CD4-positive, alpha-beta T cell treated with Interferon alpha-2 for 1 hour (primary cell): ENCODE measurements at regions not wholly inside any gene's neighbourhood (a gene's known extent, or its start where the extent isn't known, plus 50 kb on each side); places are given as distances from the start of the nearest gene placed in this dataset.

Experiments
- DNase-seq, 2 donors: peaks; one replicate each; pipeline ENCODE4 v3.0.0-alpha.2; 2020 to 2022

DNA sequence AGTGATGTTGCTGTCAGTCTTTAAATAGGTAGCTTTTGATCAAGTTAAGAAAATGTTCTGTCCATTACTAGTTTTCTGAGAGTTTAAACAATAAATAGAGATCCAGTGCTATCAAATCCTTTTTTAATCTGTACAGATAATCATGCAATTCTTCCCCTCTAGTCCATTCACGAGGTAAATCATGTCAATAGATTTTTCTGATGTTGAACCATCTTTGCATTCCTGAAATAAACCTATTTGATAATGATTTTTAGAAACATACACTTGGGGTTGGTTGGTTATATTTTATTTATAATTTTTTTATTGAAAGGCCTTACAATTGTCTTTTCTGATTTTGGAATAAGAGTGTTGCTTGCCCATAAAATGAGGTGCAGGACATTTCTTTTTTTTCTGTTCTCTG, 95.0 kb downstream of the FAM53A start:
- no peak for DNase-seq

DNA sequence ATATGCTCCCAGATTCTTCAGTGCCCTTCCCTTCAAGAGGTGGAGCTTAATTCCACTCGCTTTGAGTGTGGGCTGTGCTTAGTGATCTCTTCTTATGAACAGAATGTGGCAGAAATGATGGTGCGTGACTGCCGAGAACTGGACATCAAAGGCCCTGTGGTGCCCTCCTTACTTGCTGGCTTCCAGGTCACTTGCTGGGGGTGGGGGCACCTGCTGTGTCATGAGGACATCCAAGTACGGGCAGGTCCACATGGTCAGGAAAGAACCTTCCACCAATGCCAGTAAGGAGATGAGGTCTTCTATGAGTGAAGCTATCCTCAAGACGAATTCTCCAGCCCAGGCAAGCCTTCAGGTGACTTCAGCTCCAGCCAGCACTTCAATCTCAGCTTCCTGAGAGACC, 95.8 kb downstream of the FAM53A start:
- DNase-seq, result no peak

DNA sequence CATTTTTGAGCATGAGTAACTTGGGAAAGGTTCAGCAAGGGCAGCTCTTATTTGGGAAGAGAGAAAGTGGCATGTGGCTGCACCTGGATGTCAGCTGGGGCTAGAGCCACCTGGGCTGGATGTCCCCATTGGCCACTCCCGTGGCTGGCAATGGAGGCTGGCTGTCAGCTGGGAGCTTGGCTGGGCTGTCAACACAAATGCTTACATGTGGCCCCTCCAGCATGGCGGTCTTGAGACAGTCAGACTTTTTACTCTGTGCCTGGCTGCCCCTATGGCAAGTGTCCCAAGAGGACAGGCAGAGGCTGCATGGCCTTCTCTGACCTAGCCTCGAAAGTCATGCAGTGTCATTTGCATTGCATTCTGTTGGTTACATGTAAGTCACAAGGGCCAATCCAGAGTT, 99.6 kb downstream of the FAM53A start:
- DNase-seq, result no peak

DNA sequence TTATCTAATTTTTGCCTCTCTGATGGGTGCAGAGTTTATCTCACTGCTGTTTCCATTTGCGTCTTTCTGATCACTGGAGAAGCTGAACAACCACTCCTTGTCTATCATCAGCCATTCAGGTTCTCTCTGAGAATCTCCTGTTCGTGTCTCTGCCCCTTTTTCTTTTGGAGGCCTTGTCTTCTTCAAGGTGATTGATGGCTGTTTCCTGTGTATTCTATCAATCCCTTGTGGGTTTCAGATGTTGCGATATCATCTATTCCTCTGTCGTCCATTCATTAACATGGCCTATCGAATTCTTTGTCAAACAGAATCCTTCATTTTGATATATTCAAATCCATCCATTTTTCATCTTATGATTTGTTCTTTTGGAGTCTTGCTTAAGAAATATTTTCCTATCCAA, 100.3 kb downstream of the FAM53A start:
- no peak for DNase-seq

DNA sequence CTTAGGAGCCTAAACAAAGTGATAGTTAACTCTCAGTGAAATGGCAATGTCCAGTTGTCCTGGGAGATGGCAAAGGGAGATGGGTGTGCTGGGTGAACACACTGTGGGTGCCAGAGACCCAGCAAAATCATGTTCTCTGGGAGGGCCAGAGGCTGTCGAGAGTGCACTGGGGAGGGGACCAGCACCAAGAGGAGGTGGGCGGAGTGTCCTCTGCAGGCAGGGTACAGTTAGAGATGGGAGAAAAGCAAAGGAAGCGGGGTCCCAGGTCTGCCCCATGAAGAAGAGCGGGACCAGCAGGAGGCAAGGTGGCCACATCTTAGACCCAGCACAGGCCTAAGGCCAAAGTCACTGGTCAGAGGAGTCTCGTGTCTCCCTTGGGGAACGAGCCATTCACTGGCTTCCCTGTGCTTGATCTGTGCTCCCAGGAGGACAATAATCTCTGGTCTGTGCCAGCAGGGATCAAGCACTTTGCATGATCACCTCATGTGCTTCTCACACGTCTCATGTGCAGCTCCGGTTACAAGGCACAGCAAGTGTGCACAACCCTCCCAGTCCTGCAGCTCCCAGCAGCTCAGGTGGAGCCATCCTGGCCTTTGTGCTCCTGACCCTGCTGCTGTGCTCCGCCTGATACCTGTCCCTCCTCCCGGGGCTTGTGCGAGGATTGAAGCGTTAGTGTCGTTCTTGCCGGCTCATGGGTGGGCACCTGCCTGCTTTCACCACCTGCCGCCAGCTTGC, 100.9 kb downstream of the FAM53A start:
- no peak for DNase-seq

DNA sequence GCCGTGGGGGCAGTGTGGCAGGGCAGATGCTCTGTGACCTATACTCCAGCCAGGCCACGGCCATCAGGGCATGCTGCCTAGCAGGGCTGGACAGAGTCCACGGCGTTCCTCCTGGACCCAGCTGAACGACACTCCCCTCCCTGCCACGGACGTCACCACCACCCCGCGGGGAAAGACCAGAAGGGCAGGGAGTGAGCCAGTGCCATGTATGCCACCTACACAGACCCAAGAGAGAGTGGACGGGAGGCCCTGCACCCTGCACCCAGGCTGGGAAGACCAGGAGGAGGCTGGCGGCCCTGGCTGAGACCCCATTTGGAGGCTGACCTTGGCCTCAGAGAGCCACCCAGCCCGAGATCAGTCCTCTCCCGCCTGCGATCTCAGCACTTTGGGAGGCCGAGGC, 101.9 kb downstream of the FAM53A start:
- DNase-seq, result no peak

DNA sequence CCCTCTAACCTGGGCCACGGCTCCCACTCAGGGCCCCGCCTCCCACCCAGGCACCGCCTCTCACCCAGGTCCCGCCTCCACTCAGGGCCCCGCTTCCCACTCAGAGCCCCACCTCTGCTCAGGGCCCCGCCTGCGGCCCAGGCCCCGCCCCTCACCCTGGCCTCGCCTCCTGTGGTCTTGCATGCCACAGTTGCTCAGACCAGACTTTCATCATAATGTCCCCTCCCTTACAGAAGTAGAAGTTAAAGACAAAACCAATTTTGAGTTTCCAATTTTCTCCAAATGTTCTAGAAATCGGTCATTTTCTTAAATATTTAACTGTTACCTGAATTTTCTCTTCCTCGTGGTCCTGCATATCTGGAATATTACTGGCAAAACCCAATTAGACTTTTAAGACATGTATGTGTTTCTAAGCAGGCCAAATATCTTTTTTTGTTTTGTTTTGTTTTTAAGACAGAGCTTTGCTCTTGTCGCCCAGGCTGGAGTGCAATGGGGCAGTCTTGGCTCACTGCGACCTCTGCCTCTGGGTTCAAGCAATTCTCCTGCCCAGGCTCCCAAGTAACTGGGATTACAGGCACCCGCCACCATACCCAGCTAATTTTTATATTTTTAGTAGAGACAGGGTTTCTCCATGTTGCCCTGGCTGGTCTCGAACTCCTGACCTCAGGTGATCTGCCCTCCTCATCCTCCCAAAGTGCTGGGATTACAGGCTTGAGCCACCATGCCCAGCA, 102.8 kb downstream of the FAM53A start:
- DNase-seq, result peak; percentile 95

DNA sequence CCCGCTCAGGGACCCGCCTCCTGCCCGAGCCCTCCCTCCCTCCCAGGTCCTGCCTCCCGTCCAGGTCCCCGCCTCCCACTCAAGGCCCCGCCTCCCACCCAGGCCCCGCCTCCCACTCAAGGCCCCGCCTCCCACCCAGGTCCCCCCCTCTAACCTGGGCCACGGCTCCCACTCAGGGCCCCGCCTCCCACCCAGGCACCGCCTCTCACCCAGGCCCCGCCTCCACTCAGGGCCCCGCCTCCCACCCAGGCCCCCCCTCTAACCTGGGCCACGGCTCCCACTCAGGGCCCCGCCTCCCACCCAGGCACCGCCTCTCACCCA, 103.5 kb downstream of the FAM53A start:
- DNase-seq, result peak in 1 of 2 donors; percentile 94

DNA sequence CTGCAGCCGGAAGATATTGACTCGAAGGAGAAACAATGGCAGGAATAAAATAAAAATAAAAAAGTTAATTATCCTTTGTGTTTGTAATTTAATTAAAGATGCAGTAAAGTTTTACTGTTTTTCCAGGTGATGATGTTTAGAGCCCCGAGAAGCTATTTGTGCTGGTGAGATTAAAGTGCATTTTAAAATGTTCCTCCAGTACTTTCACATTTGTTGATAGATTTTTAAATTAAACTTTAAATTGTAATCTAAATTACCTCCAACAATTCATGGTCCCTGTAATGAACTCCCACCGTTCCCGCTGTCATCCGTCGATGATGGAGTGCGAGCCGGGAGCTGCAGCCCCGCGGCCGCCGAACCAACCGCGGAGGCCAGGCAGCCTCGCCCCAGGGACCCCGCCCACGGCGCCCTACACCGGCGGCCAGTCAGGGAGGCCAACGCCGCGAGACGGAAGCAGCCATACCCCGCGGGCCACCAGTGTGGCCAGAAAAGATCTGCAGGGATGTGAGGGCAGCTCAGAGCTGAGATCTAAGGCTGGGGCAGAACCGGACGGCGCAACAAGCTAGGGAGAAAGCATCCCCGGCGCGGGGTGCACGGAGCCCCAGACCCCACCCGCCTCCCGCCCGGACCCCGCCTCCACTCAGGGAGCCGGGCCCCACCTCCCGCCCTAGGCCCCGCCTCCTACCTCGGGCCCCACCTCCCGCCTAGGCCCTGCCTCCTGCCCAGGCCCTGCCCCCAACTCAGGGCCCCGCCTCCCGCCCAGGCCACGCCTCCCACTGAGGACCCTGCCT, 104.0 kb downstream of the FAM53A start:
- peak in 1 of 2 donors; percentile 95 for DNase-seq

DNA sequence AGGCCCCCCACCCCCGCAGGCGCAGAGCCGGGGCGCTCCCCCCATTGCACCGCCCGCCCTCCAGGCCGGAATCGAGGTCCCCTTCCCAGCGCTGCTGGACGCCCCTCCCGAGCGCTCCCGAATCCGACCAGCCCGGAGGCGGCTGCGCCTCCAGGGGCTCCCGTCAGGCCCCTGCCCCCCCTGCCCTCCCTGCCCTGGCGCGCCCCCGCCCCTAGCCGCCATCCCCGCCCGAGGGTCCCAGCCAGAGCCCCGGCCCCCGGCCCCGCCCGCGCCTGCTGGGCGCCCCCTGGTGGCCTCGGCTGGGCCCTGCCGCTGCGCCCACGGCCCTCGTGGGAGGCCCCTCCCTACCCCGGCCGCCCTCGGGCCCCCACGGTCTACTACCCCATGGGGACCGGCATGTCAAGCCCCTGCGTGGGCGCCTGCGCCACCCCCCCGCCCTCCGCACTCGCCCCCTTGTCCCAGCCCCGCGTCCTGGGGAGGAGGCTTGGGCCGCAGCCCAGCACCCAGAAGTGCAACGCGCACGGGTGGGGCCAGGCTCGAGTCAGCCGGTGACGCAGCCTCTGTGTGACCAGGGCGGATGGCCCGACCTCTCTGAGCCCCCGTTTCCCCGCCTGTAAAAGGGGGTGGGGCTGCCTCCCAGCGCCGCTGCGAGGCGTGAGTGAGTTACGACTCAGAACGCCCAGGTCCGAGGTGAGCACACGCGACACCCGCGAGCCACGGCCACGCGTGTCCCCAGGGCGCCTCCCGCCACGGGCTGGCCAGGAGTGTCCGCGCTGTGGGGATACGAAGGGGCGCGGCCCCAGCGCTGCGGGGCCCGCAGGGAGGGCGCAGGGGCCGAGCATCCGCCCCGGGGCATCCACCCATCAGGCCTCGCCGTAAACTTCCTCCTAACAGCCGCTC, 104.9 kb downstream of the FAM53A start:
- peak; percentile 75 to 83 for DNase-seq

DNA sequence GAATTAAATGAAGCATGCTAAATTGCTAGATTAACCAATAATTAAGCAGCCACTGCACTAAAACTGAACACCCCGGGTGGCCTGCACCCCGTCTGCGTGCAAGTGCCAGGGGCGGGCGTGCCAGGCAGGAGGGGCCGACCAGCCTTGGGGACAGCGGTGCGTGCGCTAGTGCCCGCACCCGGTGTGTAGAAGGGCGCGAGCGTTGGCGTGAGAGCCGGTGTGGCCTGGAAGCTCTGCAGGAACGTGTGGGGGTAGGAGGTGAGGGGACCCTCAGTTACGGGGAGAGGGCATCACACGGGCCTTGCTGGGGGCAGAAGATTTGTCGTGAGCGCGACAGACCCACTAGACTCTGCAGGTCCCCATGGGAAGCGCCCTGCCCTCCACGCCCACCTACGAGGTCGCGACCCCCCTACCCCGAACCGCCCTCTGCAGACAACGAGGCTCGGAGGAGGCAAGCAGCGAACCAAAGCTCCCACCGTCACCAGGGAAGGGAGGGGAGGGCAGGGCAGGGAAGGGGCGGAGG, 105.8 kb downstream of the FAM53A start:
- DNase-seq, result no peak

DNA sequence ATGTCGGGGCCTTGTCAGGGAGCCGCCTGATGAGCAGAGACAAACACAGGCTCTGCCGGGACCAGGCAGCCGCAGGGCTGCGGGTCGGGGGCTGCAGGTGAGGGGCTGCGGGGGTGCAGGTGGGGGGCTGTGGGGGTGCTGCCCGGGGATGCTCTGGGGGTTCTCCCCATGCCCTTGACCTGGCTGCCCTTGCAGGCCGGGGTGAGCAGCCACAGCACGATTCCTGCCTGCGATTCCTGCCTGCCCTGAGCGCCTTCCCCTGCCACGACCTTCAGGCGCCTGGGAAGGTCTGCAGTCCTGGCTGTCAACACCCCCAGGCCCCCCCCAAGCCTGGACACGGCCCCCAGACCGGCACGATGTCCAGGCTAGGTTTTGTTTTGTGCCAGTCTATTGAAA, 106.3 kb downstream of the FAM53A start:
- no peak for DNase-seq

DNA sequence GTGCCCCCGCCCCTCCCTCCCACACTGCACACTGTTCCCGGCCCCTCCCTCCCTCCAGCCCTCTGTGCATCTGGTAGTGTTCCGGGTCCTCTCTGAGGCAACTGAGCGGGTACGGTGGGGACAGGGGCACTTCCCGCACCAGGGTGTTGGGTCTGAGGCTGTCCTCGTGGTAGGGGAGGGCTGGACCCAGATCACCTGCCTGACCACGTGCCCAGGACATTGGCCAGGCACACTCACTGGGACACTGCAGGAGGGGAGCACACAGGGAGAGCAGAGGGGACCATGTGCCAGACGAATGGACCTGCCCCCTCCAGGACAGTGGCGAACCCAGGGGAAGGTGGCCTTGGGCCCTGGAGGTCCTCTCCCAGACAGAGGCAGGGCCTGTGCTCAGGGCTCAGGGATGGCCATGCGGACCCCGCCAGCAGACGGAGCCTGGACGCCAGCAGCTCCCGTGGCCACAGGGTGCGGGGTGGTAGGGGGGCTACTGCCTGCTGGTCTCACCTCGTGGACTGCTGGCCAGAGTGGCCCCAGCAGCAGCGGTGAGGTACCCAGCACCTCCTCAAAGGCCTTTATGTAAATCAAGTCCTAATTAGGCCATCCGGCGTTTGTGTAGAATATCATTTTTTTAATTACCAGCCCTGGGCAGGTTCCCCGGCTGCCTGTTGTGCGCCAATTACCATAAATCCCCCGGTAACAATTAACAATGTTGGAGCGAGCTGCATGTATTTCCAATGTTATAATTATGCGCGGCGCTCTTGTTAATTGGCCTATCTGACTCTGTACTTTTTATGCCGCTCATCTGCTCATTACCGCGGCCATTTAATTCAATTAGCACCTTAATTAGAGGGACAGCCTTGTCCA, 106.9 kb downstream of the FAM53A start:
- no peak for DNase-seq

DNA sequence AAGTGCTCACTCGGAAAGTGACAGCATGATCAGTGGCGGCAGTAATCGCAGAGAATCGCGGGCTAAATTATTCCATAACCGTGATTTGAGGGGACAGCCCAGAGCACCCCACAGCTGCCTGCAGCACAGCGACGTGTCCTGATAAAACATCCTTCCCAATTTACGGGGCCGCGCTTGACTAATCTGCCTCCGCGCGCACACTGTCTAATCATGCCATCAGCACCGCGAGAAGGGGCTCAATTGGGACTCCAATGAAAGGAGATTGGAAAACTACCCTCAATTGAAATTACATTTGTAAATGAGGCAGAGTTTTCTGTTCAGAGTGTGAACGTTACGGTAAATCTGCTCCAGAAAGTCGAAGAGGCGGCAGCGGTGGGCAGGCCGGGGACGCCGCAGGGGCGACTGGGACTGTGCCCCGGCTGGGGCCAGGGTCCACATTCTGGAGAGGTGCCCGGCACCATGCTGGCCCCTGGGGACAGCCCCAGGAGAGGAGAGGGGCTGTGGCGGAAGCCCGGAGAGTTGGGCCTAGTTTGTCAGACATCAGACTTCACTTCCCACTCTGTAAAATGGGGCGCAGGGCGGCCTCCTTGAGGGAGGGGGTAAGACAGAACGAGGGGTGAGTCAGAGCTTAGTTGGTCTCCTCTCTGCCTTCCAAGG, 107.7 kb downstream of the FAM53A start:
- no peak for DNase-seq

DNA sequence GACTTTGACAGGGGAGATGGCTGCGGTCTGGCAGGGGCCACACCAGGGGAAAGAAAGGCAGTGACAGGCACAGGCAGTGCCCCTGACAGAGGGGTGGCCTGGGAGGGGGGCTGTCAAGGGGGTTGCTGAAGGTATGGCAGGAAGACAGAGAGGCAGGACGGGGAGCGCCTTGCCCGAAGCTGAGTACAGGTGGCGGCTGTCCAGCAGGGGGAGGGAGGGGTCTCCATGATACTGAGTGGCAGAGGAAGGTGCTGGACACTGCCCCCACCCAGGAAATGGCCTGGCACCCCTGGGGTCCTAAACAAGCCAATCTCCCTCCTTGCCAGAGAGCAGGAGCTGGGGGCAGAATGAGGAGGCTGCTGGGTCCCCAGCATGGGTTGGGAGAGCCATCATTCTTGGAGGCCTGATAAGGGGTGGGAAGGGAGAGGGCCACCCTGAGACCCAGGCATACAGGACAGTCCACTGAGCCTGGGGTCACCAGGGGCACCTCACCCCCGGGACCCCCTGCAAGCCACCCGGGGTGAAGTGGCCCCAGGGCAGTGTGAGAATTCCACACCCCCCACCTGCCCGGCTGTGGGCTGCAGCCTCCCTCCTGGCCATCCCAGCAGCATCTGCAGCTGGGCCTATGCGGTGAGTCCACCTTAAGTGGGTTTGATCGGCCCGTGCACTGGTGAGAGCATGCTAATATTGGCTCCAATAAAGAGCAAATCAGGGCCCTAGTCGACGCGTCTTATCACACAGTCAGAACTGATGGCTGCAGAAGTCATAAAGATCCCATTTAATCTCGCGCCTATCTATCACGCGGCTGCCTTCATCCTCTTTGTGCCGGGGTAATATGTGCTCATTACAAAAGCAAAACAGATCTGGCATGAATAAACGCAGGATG, 108.5 kb downstream of the FAM53A start:
- DNase-seq, result no peak

DNA sequence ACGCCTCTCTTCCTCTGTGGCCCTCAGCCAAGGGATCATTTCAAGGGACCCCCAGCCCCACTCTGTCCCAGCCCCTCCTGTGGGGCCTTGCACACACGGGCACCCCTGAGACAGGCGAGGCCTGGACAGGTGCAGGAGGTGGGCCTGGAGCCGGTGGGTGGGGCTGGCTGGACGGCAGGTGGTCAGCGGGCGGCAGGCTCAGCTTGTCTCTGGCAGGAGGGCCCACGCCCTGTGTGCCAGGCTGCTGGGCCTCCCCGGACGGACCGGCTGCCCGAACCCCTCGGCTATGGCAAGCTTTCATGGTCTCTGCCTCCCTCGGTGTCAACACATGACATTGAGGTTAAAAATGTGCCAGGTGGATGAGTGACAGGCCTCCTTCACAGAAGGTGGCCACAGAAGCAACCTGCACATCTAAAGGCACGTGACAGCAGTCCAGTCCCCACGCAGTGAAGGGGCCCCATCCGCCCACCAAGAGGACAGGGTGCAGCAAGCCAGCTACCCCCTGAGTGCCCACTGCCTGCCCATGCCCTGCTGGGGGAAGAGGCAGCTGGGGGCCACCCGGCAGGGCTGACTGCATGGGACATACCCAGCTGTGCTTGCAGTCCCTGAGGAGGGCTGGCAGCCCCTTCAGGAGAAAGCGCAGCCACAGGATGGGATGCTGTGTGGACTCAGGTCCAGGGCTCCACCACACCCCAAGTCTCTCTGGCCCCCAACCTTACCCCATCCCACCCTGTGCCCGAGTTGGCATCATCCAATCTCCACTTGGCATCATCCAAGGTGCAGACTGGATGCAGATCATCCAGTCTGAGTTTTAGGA, 109.3 kb downstream of the FAM53A start:
- no peak for DNase-seq

DNA sequence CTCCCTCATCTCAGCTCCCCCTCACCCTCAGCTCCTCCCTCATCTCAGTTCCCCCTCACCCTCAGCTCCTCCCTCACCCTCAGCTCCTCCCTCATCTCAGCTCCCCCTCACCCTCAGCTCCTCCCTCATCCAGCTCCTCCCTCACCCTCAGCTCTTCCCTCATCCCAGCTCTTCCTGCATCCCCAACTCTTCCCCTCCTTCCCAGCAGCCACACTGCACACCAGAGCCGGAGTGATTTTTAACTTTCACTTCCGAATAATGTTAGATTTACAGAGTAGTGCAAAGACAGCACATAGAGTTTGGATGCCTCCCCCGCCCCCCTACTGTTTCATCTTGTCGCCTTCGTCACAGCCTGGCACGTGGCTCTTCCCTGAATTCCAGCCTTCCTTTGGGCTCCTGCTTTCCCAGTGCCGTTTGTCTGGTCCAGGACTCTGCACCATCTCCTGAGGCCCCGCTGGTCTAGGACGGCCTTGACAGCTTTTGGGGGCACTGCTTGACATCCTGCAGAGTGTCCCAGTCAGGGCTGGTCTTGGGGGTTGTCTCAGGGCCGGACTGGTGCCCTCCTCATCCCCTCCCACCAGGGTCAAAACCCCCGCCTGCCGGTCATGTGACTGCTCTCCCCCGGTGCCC, 110.2 kb downstream of the FAM53A start:
- no peak for DNase-seq

DNA sequence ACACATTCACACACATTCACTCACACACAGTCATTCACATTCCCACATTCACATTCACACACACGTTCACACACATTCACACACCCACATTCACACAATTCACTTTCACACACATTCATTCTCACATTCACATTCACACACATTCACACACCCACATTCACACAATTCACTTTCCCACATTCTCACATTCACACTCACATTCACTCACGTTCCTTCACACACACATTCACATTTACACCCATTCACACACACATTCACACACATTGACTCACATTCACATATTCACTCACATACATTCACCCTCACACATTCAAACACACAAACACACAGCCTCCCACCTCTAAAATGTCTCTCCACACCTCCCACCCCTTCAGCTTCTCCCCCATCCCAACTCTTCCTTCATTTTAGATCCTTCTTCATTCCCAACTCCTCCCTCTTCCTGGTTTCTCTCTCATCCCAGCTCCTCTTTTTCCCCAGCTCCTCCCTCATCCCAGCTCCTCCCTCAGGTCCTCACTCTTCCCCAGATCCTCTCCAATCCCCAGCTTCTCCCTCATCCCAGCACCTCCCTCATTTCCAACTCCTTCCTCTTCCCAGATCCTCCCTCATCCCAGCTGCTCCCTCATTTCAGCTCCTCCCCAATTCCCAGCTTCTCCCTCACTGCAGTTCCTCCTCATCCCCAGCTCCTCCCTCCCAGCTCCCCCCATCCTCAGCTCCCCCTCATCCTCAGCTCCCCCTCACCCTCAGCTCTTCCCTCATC, 111.0 kb downstream of the FAM53A start:
- no peak for DNase-seq
